Natural killer cell treated with Interleukin-12 subunit alpha and Interleukin-12 subunit beta and Interleukin-15 and Interleukin-18, amount 100 ng/mL, for 72 hours (primary cell): ENCODE measurements at regions not wholly inside any gene's neighbourhood (a gene's known extent, or its start where the extent isn't known, plus 50 kb on each side); places are given as distances from the start of the nearest gene placed in this dataset.
"Not testable (repeated sequence)": the region's sequence is repeated elsewhere in the genome, so short reads cannot be mapped to it uniquely, and the experiment has no call there.

ENCODE experiments used
- ATAC-seq, 2 donors: fragments of 150-1000 bp; cut with Tn5 transposase in 1 of 2; sonication (Bioruptor Pico), chemical (Tn5 transposase) in 1 of 2; 2 replicates each; pipeline ENCODE4 v1.10.0; 2021
- DNase-seq: peaks from one replicate; pipeline ENCODE4 v3.0.0; 2022; ENCODE audit warnings: low spot score
- H3K27ac Mint-ChIP-seq, 2 donors: 1 replicate in 1 of 2; 2 replicates in 1 of 2; pipeline ENCODE4 v1.8.0; 2022; ENCODE audit warnings: mixed read lengths in 2 of 2, mild to moderate bottlenecking in 1 of 2, moderate library complexity in 1 of 2
- H3K27me3 Mint-ChIP-seq, 2 donors: 1 replicate in 1 of 2; 2 replicates in 1 of 2; pipeline ENCODE4 v1.8.0; 2022; ENCODE audit warnings: mixed read lengths in 2 of 2
- H3K36me3 Mint-ChIP-seq: one replicate; pipeline ENCODE4 v1.8.0; 2022; ENCODE audit warnings: mixed read lengths
- H3K4me1 Mint-ChIP-seq, 2 donors: 1 replicate in 1 of 2; 2 replicates in 1 of 2; pipeline ENCODE4 v1.8.0; 2022; ENCODE audit warnings: low read depth in 2 of 2, mixed read lengths in 2 of 2, mild to moderate bottlenecking in 1 of 2
- H3K4me3 Mint-ChIP-seq: one replicate; pipeline ENCODE4 v1.8.0; 2022; ENCODE audit warnings: mixed read lengths
- H3K9me3 Mint-ChIP-seq: 2 replicates; pipeline ENCODE4 v1.8.0; 2022; ENCODE audit warnings: mixed read lengths

DNA sequence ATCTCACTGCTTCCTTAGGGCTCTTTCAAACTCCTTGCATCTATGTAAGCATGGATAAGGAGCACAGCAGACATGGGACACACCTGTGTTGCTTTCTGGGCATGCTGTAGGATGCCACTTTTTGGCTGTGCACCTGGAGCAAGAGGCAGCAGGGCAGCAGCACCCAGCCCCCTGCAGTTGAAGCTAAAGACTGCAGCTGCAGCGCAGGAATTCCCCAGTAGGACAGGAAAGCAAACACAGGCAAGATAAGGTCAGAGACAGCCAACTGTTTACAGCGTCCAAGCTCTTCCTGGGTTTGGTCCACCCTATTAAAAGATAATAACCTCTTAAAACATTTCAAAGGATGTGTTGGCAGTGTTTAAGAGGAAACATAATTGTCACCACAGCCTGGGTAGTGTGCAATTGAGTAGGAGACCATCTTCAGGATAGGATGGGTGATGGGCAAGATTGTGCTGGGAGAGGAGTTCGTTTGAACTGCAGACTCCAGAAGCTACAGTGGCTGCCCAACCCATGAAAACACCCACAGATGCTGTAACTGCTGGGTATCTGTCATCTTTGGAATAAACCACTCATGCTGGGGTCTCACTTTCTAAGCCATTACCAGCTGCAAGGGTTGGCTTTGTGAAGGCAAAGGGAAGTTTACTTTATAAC is 242.3 kb upstream of the PLGLB1 start:
- H3K4me1 Mint-ChIP-seq, ATAC-seq, DNase-seq, H3K36me3 Mint-ChIP-seq, H3K27me3 Mint-ChIP-seq, H3K4me3 Mint-ChIP-seq, H3K27ac Mint-ChIP-seq, H3K9me3 Mint-ChIP-seq: not testable (repeated sequence)

DNA sequence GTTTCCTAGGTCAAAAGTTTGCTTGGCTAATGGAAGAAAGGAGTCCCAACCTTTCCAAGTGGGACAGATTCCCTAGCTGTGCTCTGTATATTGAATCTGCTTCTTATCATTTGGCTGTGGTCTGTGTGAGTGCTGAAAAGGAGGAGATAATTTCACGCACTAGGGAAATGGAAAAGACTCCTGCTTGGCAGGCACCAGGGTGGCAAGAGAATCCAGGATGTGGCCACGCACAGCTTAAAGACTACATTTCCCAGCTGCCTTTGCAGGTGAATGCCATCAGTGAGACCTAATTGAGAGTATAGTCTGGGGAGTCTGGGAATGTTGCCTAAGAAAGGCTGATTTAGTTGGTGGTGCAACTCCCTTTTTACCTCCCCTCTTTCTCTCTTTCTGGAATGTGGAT is 253.5 kb upstream of the PLGLB1 start:
- not testable (repeated sequence) for H3K27me3 Mint-ChIP-seq, H3K9me3 Mint-ChIP-seq, H3K27ac Mint-ChIP-seq, ATAC-seq, H3K36me3 Mint-ChIP-seq, H3K4me1 Mint-ChIP-seq, H3K4me3 Mint-ChIP-seq, DNase-seq

DNA sequence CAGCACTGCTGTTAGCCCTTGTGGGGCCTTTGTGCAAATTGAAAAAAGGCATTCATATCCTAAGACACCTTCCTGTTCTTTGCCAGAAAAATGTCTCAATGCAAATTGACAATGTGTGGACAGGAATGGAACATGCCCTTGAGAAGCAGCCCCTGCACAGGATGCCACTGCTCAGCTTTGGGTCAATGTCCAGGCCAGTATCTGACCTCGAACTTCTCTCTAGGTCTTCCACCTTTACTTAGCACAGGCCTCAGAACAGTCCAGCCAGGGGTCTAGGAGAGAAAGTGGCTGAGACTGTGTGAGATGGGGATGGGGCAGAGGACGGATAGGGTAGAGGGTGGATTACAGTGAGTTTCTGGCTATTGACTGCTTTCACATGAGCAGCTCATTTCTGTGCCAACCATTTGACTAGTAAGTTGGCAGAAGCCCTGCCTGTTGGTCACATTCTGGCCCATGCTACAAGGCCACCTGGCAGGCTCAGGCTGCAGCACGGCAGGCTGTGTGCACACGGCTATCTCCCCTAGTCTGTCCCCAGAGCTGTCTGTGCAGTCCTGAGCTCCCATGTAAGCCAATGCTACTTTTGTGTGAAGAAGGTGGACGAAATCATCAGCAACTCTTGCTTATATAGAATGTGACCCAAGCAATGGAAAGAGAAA is 254.5 kb upstream of the PLGLB1 start:
- H3K4me1 Mint-ChIP-seq, H3K36me3 Mint-ChIP-seq, H3K9me3 Mint-ChIP-seq, DNase-seq, H3K27me3 Mint-ChIP-seq, H3K27ac Mint-ChIP-seq, H3K4me3 Mint-ChIP-seq: not testable (repeated sequence)
- peak in 1 of 2 donors; percentile 36 for ATAC-seq

DNA sequence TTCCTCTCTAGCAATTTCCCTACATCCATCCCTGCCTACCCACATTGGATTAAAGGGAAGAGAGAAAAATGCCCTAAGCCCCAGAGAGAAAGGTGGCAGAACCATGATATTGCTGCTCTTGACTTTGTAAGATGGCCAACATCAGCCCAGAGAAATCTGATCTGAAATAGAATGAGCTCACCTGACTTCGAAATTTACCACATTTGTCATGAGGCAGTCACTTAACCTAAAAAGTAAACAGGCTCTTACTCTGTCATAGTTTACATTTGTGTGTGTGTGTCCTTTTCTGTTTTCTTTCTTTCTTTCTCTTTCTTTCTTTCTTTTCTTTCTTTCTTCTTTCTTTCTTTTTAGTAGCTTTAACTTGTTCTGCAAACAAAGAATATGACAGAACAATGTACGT is 255.0 kb upstream of the PLGLB1 start:
- not testable (repeated sequence) for H3K4me1 Mint-ChIP-seq, H3K36me3 Mint-ChIP-seq, H3K27ac Mint-ChIP-seq, H3K9me3 Mint-ChIP-seq, H3K4me3 Mint-ChIP-seq, ATAC-seq, DNase-seq, H3K27me3 Mint-ChIP-seq

DNA sequence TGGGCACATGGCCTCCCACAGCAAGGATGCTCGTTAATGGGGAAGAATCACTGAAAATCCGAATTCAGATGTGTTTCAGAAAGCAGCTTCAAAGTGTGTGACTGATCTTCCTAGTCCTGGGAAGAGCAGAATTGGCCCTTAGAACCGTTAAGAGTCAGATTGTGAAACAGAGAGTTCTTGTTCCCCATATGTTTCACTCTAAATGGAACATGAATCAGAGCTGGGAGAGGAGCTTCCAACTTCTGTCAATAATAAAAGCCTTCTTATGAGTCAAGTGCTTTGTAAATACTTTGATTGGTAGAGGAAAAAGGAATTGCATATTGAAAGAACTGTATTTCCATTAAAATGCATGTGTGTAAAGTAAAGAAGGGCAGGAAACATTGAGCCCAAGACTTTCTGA is 256.1 kb upstream of the PLGLB1 start:
- H3K4me3 Mint-ChIP-seq, H3K27ac Mint-ChIP-seq, H3K9me3 Mint-ChIP-seq, H3K36me3 Mint-ChIP-seq, H3K4me1 Mint-ChIP-seq, ATAC-seq, H3K27me3 Mint-ChIP-seq, DNase-seq: not testable (repeated sequence)

DNA sequence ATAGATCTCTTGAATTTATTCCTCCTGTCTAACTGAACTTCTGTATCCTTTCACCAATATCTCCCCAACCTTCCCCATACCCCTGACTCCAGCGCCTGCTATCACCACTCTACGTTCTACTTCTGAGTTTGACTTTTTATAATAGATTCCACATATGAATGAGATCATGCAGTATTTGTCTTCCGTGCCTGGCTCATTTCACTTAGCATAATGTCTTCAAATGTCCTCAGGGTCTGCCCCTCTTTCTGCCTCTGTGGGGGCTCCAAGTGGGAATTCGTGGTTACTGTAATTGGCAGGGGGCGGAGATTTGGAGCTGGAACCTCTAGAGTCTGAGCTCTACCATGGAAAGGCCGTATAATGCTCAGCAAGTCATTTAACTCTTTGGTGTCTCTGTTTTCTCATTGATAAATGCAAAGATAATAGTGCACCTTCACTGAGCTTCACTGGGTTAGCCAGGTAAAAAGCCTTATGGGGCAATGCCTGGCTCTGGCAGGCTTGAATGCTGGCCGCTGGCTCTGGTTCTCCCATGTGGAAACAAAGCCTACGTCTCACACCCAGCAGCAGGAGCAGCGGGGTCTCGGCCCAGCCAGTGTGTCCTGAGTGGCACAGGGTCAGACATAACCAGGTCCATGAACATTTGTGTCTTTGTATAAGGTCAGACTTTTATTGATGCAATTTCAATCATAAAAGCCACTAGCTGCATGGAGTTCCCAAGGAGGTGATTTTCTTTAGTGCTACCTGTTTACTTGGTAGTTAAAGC is 259.1 kb upstream of the PLGLB1 start:
- H3K27ac Mint-ChIP-seq, ATAC-seq, H3K36me3 Mint-ChIP-seq, H3K27me3 Mint-ChIP-seq, H3K4me3 Mint-ChIP-seq, H3K4me1 Mint-ChIP-seq, DNase-seq, H3K9me3 Mint-ChIP-seq: not testable (repeated sequence)

DNA sequence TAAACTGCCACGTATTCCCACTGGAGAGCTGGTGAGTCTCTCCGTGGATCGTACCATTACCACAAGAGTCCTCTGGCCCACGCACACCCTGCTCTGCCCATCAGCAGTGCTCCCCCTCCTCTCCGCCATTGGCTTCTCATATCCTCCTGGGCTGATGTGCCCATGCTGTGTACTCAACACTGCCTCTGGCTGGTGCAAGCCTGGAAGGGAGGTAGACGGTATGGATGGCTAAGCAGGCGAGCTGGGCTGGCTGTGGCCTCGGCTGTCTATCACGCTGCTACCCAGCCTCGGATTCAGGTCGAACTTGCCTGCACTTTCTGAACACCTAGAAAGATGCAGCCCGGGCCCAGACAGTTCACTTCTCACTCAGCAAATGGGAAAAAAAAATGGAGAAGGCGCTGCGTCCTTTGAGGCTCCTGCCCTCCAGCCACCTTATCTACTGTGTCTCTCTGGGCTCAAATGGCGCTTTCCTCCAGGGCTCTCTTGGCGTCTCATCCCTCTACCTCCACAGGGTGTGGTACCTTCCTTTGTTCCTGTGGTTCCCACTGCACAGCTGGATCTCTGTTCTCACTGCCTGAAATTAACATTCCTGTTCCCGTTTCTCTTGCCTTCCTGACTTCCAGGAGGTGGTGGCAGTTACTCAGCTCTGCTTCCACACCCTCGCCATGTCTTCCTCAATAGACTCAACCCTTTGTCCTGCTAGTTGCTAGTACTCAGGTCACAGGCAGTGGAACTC is 262.3 kb upstream of the PLGLB1 start:
- not testable (repeated sequence) for H3K9me3 Mint-ChIP-seq, H3K27ac Mint-ChIP-seq, ATAC-seq, H3K27me3 Mint-ChIP-seq, H3K4me3 Mint-ChIP-seq, DNase-seq, H3K4me1 Mint-ChIP-seq, H3K36me3 Mint-ChIP-seq

DNA sequence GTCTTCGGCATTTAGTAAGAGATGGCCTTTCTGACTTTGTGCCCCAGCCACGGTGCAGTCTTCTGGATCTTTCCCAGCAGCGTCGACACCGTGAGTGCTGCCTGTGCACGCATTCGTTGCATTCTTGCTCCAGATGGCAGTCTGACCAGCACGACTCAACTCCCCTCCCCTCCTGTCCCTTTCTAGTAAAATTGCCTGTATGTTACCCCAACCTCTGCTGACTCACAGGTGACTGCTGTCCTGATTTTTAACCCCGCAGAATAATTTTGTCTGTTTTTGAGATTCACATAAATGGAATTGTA is 262.8 kb upstream of the PLGLB1 start:
- H3K36me3 Mint-ChIP-seq, H3K4me3 Mint-ChIP-seq, H3K9me3 Mint-ChIP-seq, ATAC-seq, H3K4me1 Mint-ChIP-seq, H3K27me3 Mint-ChIP-seq, H3K27ac Mint-ChIP-seq, DNase-seq: not testable (repeated sequence)

DNA sequence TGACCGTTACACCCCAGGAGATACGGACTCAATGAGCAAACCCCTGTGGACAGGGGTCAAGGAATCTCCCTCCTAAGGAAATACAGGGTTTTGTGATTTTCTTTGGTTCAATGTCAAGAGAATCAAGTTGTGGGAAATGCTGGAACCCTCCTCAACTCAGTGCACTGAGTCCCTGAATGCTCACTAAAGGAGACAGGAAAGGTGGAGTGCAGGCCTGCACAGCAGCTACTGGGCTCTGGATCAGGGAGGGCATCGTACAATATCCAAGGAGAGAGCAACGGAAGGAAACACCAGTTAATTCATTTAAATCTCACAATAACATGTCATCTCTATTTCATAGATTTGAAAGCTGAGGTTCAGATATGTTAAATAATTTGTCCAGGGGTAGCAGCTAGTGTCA is 263.5 kb upstream of the PLGLB1 start:
- not testable (repeated sequence) for H3K4me3 Mint-ChIP-seq, DNase-seq, H3K27me3 Mint-ChIP-seq, H3K9me3 Mint-ChIP-seq, H3K4me1 Mint-ChIP-seq, H3K27ac Mint-ChIP-seq, ATAC-seq, H3K36me3 Mint-ChIP-seq

DNA sequence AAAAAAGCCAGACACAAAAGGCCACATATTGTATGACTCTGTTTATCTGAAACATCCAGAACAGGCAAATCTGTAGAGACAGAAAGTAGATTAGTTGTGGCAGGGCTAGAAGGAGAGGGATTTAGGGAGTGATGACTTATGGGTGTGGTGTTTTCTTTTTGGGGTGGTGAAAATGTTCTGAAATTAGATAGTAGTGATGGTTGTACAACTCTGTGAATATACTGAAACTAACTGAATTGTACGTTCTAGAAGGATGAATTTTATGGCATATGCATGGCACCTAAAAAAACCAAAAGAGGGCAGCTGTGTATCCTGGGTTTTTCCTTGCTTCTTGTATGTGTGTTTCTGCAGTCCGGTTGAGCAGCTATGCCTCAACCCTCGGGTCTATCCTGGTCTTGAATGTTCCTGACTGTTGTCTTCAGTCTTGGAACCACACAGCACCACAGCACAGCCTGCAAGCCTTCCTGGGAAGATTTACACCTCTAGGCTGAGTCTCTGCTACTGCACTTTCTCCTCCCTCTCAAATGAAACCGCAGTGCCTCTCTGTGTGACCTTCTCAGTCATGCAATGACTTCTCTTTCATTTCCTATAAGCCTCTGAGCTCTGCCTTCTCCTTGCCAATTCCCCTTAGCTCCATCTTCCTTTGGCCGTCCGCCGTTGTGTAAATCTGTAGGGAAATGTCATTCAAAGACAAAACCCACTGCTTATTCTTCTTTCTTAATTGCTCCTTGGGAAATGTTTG is 269.1 kb upstream of the PLGLB1 start:
- Mint-ChIP-seq H3K27ac (peak overlapping the region in 1 of 2 donors; percentile 76), H3K4me3 (peak overlapping the region; percentile 79), H3K4me1 (peaks cover 4 to 17% of the 10 kb centered on the region in 2 donors)
- not testable (repeated sequence) for H3K9me3 Mint-ChIP-seq, DNase-seq, H3K27me3 Mint-ChIP-seq, H3K36me3 Mint-ChIP-seq
- peak; percentile 87 to 96 for ATAC-seq

DNA sequence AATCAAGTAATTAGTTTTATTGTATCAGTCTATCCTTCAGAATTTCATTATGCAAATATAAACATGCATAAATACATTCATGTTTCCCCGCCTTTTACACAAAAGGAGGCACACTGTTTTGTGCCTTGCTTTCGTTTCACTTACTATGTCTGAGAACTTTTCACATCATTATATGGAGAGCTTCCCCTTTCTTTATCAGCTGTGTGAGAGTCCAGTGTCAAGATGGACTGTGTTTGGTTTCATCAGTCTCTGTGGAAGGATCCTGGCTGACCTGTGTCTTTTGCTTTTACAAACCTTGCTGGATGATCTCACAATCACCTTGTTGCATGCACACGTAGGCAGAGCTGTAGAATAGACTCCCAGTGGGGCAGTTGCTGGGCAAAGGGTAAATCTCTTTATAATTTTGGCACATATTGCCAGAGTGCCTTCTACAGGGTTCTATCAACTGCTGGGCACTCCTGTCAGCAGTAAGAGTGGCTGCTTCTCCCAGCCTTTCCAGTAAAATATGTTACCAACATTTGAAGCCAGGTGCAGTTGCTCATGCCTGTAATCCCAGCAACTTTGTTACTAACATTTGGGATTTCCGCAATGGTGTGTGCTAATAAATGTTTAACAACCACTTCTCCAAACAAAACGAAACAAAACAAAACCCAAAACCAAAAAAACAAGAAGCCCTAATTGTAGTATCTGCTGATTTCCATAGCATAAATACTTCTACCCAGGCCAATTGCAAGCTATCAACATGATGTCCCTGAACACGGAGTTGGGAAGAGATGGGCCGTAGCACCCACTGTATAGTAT is 270.0 kb upstream of the PLGLB1 start:
- ATAC-seq: peak in 1 of 2 donors; percentile 55
- H3K9me3 Mint-ChIP-seq, H3K27me3 Mint-ChIP-seq, H3K36me3 Mint-ChIP-seq, DNase-seq: not testable (repeated sequence)
- Mint-ChIP-seq H3K4me3 (peak overlapping the region; percentile 79), H3K27ac (peak overlapping the region in 1 of 2 donors; percentile 76), H3K4me1 (peaks cover 4 to 17% of the 10 kb centered on the region in 2 donors)

DNA sequence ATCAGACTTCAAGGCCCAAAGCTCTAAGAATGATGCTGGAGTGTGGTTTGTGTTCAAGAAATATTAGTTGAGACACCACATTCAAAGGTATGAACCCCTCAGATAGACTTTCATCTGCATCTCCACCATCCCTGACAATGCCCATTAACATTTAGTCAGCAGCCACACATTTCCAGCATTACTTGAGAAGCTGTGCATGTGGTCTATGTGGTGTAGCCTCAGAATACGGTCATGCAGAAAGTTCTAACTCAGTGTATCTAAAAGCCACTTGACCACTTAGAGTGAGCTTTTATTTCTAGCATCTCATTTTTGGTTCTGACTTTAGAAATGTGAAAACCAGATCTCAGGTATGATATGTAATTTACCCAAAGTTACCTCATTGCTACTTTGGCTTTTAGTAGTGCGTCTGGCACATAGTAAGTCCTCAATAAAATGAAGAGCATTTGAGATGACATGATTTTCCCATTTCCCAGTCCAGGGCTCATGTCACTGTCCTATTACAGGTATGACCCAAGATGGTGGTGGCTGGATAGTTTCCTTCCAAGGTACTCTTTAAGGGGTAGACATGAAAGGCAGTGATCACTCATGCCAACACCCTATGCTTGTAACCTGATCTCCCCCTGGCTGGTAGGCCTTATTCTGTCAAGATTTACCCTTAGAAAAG is 272.4 kb upstream of the PLGLB1 start:
- DNase-seq, H3K27me3 Mint-ChIP-seq, H3K27ac Mint-ChIP-seq, H3K36me3 Mint-ChIP-seq, H3K9me3 Mint-ChIP-seq, H3K4me3 Mint-ChIP-seq: not testable (repeated sequence)
- peak in 1 of 2 donors; percentile 52 for ATAC-seq
- peaks cover 4 to 17% of the 10 kb centered on the region in 2 donors for H3K4me1 Mint-ChIP-seq
